Activated CD8-positive, alpha-beta T cell treated with anti-CD3 and anti-CD28 coated beads for 36 hours (primary cell): ENCODE measurements at regions not wholly inside any gene's neighbourhood (a gene's known extent, or its start where the extent isn't known, plus 50 kb on each side); places are given as distances from the start of the nearest gene placed in this dataset.

Experiments
- ATAC-seq: fragments of 200-7000 bp; cut with Tn5 transposase; one replicate; pipeline ENCODE4 v1.10.0; 2021; ENCODE audit warnings: mild to moderate bottlenecking, moderate library complexity
- CTCF ChIA-PET: fragments of 350-600 bp; sonication (Branson Sonifier 250); formaldehyde crosslinking; loops from one replicate; lab custom pipeline; 2021; ENCODE audit warnings: antibody characterized with exemption; lab: Charles Lee
- POLR2A ChIA-PET: fragments of 350-600 bp; sonication (Branson Sonifier 250); formaldehyde crosslinking; loops from one replicate; lab custom pipeline; 2021; ENCODE audit warnings: antibody characterized with exemption; lab: Charles Lee
- DNase-seq: peaks from one replicate; pipeline ENCODE4 v3.0.0-alpha.2; 2020
- H3K27ac Mint-ChIP-seq: one replicate; pipeline ENCODE4 v1.8.0; 2021; ENCODE audit warnings: mild to moderate bottlenecking, mixed read lengths
- H3K27me3 Mint-ChIP-seq: one replicate; pipeline ENCODE4 v1.8.0; 2021; ENCODE audit warnings: mixed read lengths
- H3K36me3 Mint-ChIP-seq: one replicate; pipeline ENCODE4 v1.8.0; 2021; ENCODE audit warnings: low read depth, mixed read lengths
- H3K4me1 Mint-ChIP-seq: one replicate; pipeline ENCODE4 v1.8.0; 2021; ENCODE audit warnings: low read depth, mixed read lengths
- H3K4me3 Mint-ChIP-seq: one replicate; pipeline ENCODE4 v1.8.0; 2021; ENCODE audit warnings: mild to moderate bottlenecking, moderate library complexity, mixed read lengths
- H3K9me3 Mint-ChIP-seq: one replicate; pipeline ENCODE4 v1.8.0; 2021; ENCODE audit warnings: mixed read lengths
- CTCF ChIP-seq: fragments of 200-600 bp; IDR thresholded peaks from one replicate; pipeline ENCODE4 v1.8.0; 2022; ENCODE audit warnings: antibody characterized with exemption, mild to moderate bottlenecking
- intact Hi-C: fragments of 100-400 bp; cut with micrococcal nuclease; formaldehyde crosslinking; loops from one replicate; pipeline ENCODE4 v1.10.0; 2022

- no peaks in the 10 kb centered on the region for H3K4me1 Mint-ChIP-seq
- H3K27me3 Mint-ChIP-seq, result peaks cover 1% of the 10 kb centered on the region
- TF ChIP-seq CTCF, result no peak
- H3K36me3 Mint-ChIP-seq, result no peaks in the 10 kb centered on the region
- no peak overlapping the region for H3K4me3 Mint-ChIP-seq
- ChIA-PET POLR2A (no interaction called here), CTCF (no interaction called here)
- peaks cover 1% of the 10 kb centered on the region for H3K9me3 Mint-ChIP-seq
- intact Hi-C loops, result no loop called here
- ATAC-seq (no peak), DNase-seq (no peak)
- no peak overlapping the region for H3K27ac Mint-ChIP-seq
Measured at GRCh38 chr2:6309415-6310255, 556.1 kb downstream of the CMPK2 start.

- CTCF ChIA-PET, result no interaction called here
- ATAC-seq, result no peak
Measured at GRCh38 chr2:6310256-6311215, 555.2 kb downstream of the CMPK2 start.

GRCh38 chr2:6312367-6312766 lies 553.3 kb downstream of the CMPK2 start:
- TF ChIP-seq CTCF, result no peak
- peaks cover 1% of the 10 kb centered on the region for H3K9me3 Mint-ChIP-seq
- H3K27me3 Mint-ChIP-seq, result peaks cover 1% of the 10 kb centered on the region
- ChIA-PET CTCF (no interaction called here), POLR2A (no interaction called here)
- intact Hi-C loops, result no loop called here
- no peak overlapping the region for H3K4me3 Mint-ChIP-seq
- no peak overlapping the region for H3K27ac Mint-ChIP-seq
- H3K36me3 Mint-ChIP-seq, result no peaks in the 10 kb centered on the region
- no peaks in the 10 kb centered on the region for H3K4me1 Mint-ChIP-seq
- ATAC-seq, result no peak
- no peak for DNase-seq

More at GRCh38 chr2:6310256-6311215, 555.2 kb downstream of the CMPK2 start:
- no peaks in the 10 kb centered on the region for H3K4me1 Mint-ChIP-seq
- peaks cover 1% of the 10 kb centered on the region for H3K9me3 Mint-ChIP-seq
- no peaks in the 10 kb centered on the region for H3K36me3 Mint-ChIP-seq
- no peak for TF ChIP-seq CTCF
- H3K27me3 Mint-ChIP-seq, result peaks cover 1% of the 10 kb centered on the region
- intact Hi-C loops, result no loop called here
- no peak overlapping the region for H3K4me3 Mint-ChIP-seq
- no peak overlapping the region for H3K27ac Mint-ChIP-seq
- POLR2A ChIA-PET, result no interaction called here
- DNase-seq, result no peak

- DNase-seq (no peak), ATAC-seq (no peak)
- no peak for TF ChIP-seq CTCF
- Mint-ChIP-seq H3K4me1 (no peaks in the 10 kb centered on the region), H3K27ac (no peak overlapping the region), H3K9me3 (peaks cover 1% of the 10 kb centered on the region), H3K4me3 (no peak overlapping the region), H3K36me3 (no peaks in the 10 kb centered on the region), H3K27me3 (peaks cover 1% of the 10 kb centered on the region)
- POLR2A ChIA-PET, result interaction anchor here (0.5 kb wide), 1 partner anchor 18 kb away, joined by 3 read pairs; no protein-coding TSS in a partner anchor
- intact Hi-C loops, result no loop called here
- CTCF ChIA-PET, result no interaction called here
Measured at GRCh38 chr2:6314218-6314960, 551.3 kb downstream of the CMPK2 start.
